Uterus (tissue), 3 donors: ENCODE measurements at regions not wholly inside any gene's neighbourhood (a gene's known extent, or its start where the extent isn't known, plus 50 kb on each side); places are given as distances from the start of the nearest gene placed in this dataset.
A peak's percentile ranks its signal among the peaks of the same experiment; 100 is the strongest.

Experiments used
- DNase-seq, 2 donors: peaks; one replicate each; pipeline ENCODE4 v3.0.0-alpha.2; 2019 to 2020
- H3K27ac ChIP-seq, 2 donors: fragments of 200-600 bp; sonication (generic); 1 replicate in 1 of 2; 2 replicates in 1 of 2; pipeline ENCODE4 v1.5.1; 2016 to 2018
- H3K27me3 ChIP-seq, 2 donors: fragments of 200-600 bp; sonication (generic); one replicate each; pipeline ENCODE4 v1.5.1; 2018 to 2019; ENCODE audit warnings: control low read depth in 1 of 2
- H3K36me3 ChIP-seq, 2 donors: fragments of 200-600 bp; sonication (generic); one replicate each; pipeline ENCODE4 v1.5.1; 2019; ENCODE audit warnings: control low read depth in 1 of 2
- H3K4me1 ChIP-seq, 2 donors: fragments of 200-600 bp; sonication (generic); one replicate each; pipeline ENCODE4 v1.5.1; 2018 to 2019; ENCODE audit warnings: control low read depth in 1 of 2
- H3K4me3 ChIP-seq, 2 donors: fragments of 200-600 bp; sonication (generic); 1 replicate in 1 of 2; 2 replicates in 1 of 2; pipeline ENCODE4 v1.5.1; 2018 to 2019; ENCODE audit warnings: mild to moderate bottlenecking in 1 of 2
- H3K9me3 ChIP-seq, 2 donors: fragments of 200-600 bp; sonication (generic); one replicate each; pipeline ENCODE4 v1.5.1; 2019; ENCODE audit warnings: control low read depth in 1 of 2
- POLR2A ChIP-seq, 2 donors: fragments of 450-650 bp; IDR thresholded peaks; one replicate each; pipeline ENCODE4 v1.6.1; 2016; ENCODE audit warnings: antibody characterized with exemption in 2 of 2, mild to moderate bottlenecking in 1 of 2, moderate library complexity in 1 of 2
- intact Hi-C: fragments of 100-400 bp; cut with DNase I; formaldehyde crosslinking; loops from one replicate; pipeline ENCODE4 v1.15.1; 2023; ENCODE audit warnings: low total_unique reads
- TF ChIP-seq, protein P1 (sequence below), 4 experiments: fragments of 200-600 bp in 2 of 4; fragments of 450-650 bp in 2 of 4; sonication (generic) in 2 of 4; IDR thresholded peaks; one replicate each; pipeline ENCODE4 v1.5.1; 2016 to 2019; ENCODE audit warnings: antibody characterized with exemption in 4 of 4, mild to moderate bottlenecking in 2 of 4, moderate library complexity in 1 of 4
- donor health status: DM: yes; HTN: yes; CAD: no.

DNA sequence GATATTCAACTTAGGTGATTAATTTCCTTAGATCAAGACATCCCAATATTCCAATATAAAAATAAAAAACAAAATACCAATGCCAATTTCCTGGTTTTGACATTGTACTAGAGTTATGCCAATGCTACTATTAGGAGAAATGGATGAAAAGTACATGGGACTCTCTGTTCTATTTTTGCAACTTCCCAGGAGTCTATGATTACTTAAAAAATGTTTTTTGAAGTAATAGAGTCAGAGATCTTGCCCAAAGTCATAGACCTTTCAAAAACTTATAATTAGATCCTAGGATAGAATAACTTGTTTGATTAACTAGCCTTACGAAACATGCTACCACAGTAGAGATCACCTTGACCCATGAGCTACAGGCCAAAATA is 73.6 kb upstream of the MAOA start:
- H3K27ac ChIP-seq: no peak overlapping the region

DNA sequence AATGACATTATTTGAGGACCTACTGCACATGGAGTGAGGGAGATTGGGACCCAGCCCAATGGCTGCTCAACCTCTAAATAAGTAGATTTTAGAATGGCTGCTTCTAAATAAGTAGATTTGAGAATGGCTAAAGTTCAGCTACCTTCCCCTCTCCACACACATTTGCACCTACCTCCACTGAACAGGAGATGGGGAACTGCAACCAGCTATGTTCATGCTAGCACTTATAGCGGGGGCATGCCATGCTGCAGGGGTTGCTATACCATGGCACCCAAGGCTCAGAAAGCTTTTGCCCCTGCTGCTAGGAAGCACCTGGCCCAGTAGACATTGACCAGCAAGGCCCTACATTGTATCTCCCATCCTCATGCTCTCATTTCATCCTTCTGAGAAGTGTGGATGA is 70.2 kb upstream of the MAOA start:
- Histone ChIP-seq H3K27ac (no peak overlapping the region), H3K27me3 (no peaks in the 10 kb centered on the region), H3K36me3 (no peaks in the 10 kb centered on the region), H3K4me3 (no peak overlapping the region), H3K4me1 (no peaks in the 10 kb centered on the region), H3K9me3 (no peaks in the 10 kb centered on the region)
- TF ChIP-seq POLR2A (IDR thresholded peaks at IDR 0.05): no peak
- TF ChIP-seq, protein P1, sequence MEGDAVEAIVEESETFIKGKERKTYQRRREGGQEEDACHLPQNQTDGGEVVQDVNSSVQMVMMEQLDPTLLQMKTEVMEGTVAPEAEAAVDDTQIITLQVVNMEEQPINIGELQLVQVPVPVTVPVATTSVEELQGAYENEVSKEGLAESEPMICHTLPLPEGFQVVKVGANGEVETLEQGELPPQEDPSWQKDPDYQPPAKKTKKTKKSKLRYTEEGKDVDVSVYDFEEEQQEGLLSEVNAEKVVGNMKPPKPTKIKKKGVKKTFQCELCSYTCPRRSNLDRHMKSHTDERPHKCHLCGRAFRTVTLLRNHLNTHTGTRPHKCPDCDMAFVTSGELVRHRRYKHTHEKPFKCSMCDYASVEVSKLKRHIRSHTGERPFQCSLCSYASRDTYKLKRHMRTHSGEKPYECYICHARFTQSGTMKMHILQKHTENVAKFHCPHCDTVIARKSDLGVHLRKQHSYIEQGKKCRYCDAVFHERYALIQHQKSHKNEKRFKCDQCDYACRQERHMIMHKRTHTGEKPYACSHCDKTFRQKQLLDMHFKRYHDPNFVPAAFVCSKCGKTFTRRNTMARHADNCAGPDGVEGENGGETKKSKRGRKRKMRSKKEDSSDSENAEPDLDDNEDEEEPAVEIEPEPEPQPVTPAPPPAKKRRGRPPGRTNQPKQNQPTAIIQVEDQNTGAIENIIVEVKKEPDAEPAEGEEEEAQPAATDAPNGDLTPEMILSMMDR (IDR thresholded peaks at IDR 0.05): no peak
- DNase-seq: no peak
- intact Hi-C loops: no loop called here

More for the DNA sequence above, 73.6 kb upstream of the MAOA start:
- Histone ChIP-seq H3K36me3 (no peaks in the 10 kb centered on the region), H3K27me3 (no peaks in the 10 kb centered on the region), H3K4me3 (no peak overlapping the region), H3K4me1 (no peaks in the 10 kb centered on the region), H3K9me3 (no peaks in the 10 kb centered on the region)
- no peak for DNase-seq
- TF ChIP-seq, protein P1 (IDR thresholded peaks at IDR 0.05): no peak
- no peak for TF ChIP-seq POLR2A (IDR thresholded peaks at IDR 0.05)
- intact Hi-C loops: no loop called here

DNA sequence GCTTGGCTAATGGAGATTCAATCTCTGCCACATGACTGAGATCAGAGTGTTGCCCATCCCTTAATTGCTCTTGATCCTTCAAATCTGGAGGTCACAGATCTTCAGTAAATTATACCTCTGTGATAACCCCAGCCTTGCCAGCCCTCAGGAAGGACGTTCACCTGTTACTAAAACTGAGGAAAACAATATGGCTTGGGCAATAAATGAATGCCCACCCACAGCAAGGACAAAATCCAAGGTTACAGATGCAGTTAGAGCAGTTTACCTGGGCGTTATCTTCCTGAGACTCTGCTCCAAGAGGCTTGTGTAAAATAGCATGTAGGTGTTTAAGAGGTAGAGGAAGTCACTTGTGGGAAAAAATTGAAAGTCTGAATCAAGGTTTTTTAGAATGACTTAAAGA is 69.3 kb upstream of the MAOA start:
- Histone ChIP-seq H3K27ac (no peak overlapping the region), H3K4me1 (no peaks in the 10 kb centered on the region), H3K4me3 (no peak overlapping the region), H3K36me3 (no peaks in the 10 kb centered on the region), H3K9me3 (no peaks in the 10 kb centered on the region), H3K27me3 (no peaks in the 10 kb centered on the region)
- TF ChIP-seq, protein P1 (IDR thresholded peaks at IDR 0.05): no peak
- TF ChIP-seq POLR2A (IDR thresholded peaks at IDR 0.05): no peak
- no peak for DNase-seq
- intact Hi-C loops: no loop called here

DNA sequence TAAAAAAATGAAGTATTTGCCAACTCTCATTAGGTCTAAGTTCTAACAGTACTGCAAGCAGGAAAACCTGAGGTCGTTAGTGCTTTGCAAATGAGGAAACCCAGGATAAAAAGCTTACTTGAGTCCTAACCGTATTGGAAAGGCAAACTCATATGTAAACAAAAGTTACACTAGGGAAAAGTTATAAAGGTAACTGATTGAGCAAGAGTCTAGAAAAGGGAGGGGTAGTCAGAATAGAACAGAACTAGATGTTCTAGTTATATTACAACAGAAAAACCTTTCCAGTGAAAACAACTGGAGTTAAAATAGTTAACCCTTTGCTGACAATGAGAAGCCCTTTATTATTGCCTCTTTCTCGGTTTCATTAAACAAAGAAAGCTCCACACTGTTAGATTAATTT is 66.4 kb upstream of the MAOA start:
- DNase-seq: no peak
- Histone ChIP-seq H3K27ac (peak overlapping the region; percentile 63 to 64), H3K27me3 (no peaks in the 10 kb centered on the region), H3K4me1 (no peaks in the 10 kb centered on the region), H3K4me3 (no peak overlapping the region), H3K9me3 (no peaks in the 10 kb centered on the region), H3K36me3 (no peaks in the 10 kb centered on the region)
- intact Hi-C loops: no loop called here
- TF ChIP-seq, protein P1 (IDR thresholded peaks at IDR 0.05): no peak
- TF ChIP-seq POLR2A (IDR thresholded peaks at IDR 0.05): no peak

DNA sequence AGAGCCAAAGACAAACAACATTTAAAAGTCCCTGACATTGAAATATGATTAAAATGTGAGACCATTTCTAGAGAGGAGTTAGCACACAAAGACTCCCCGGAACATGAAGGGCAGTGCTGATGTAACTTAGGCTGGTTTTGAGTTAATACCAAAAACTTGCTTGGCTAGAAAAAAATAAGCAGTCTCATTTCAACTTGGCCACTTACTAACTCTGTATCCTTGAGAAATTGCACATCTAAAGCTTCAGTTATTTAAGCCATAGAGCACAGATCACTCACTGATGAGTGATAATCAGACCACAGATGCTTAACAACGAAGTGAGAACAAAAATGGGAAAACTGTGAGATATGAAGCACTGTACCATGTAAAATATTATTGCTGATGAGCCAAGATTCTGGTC is 65.9 kb upstream of the MAOA start:
- TF ChIP-seq, protein P1 (IDR thresholded peaks at IDR 0.05): no peak
- no peak for TF ChIP-seq POLR2A (IDR thresholded peaks at IDR 0.05)
- Histone ChIP-seq H3K4me1 (no peaks in the 10 kb centered on the region), H3K27me3 (no peaks in the 10 kb centered on the region), H3K27ac (peak overlapping the region; percentile 44 to 63), H3K4me3 (no peak overlapping the region), H3K9me3 (no peaks in the 10 kb centered on the region), H3K36me3 (no peaks in the 10 kb centered on the region)
- intact Hi-C loops: no loop called here
- DNase-seq: no peak
